ENCODE measurements at regions not wholly inside any gene's neighbourhood (a gene's known extent, or its start where the extent isn't known, plus 50 kb on each side); places are given as distances from the start of the nearest gene placed in this dataset.

GRCh38 chr2:119104414-119104813 lies 54.1 kb downstream of the C1QL2 start:
- DNase-seq, result no peak

- no peak for DNase-seq
Observed at GRCh38 chr2:119102964-119103363, 55.6 kb downstream of the C1QL2 start.

- DNase-seq, result no peak
Observed at GRCh38 chr2:119088416-119088815, 70.1 kb downstream of the C1QL2 start.

GRCh38 chr2:119086327-119086726 lies 72.2 kb downstream of the C1QL2 start:
- DNase-seq, result no peak

- DNase-seq, result no peak
Observed at GRCh38 chr2:119085613-119086012, 72.9 kb downstream of the C1QL2 start.

GRCh38 chr2:119083416-119083815 lies 75.1 kb downstream of the C1QL2 start:
- no peak for DNase-seq

- no peak for DNase-seq
Observed at GRCh38 chr2:119082821-119083400, 75.6 kb downstream of the C1QL2 start.

GRCh38 chr2:119078796-119079195 lies 79.8 kb downstream of the C1QL2 start:
- no peak for DNase-seq

GRCh38 chr2:119076713-119077112 lies 81.8 kb downstream of the C1QL2 start:
- DNase-seq, result no peak

- no peak for DNase-seq
Observed at GRCh38 chr2:119073213-119073612, 85.3 kb downstream of the C1QL2 start.

GRCh38 chr2:119071476-119071875 lies 87.1 kb downstream of the C1QL2 start:
- DNase-seq, result no peak

GRCh38 chr2:119069781-119070180 lies 88.8 kb downstream of the C1QL2 start:
- no peak for DNase-seq

- DNase-seq, result no peak
Observed at GRCh38 chr2:119068154-119068725, 90.3 kb downstream of the C1QL2 start.

- DNase-seq, result no peak
Observed at GRCh38 chr2:119066272-119066804, 92.2 kb downstream of the C1QL2 start.

- no peak for DNase-seq
Observed at GRCh38 chr2:119065146-119065545, 93.4 kb downstream of the C1QL2 start.

- DNase-seq, result peak in 1 of 4 experiments; percentile 8
Observed at GRCh38 chr2:119064567-119064966, 94.0 kb downstream of the C1QL2 start.

- no peak for DNase-seq
Observed at GRCh38 chr2:119063177-119063576, 95.4 kb downstream of the C1QL2 start.

GRCh38 chr2:119062652-119063051 lies 95.9 kb downstream of the C1QL2 start:
- DNase-seq, result no peak

GRCh38 chr2:119062179-119062578 lies 96.4 kb downstream of the C1QL2 start:
- no peak for DNase-seq

GRCh38 chr2:119059940-119060339 lies 98.6 kb downstream of the C1QL2 start:
- no peak for DNase-seq

- no peak for DNase-seq
Observed at GRCh38 chr2:119059287-119059686, 99.3 kb downstream of the C1QL2 start.

- DNase-seq, result no peak
Observed at GRCh38 chr2:119053700-119054436, 104.7 kb downstream of the C1QL2 start.

- DNase-seq, result no peak
Observed at GRCh38 chr2:119051263-119051662, 107.3 kb downstream of the C1QL2 start.

Data from suppressor macrophage (primary cell).